ENCODE measurements at regions not wholly inside any gene's neighbourhood (a gene's known extent, or its start where the extent isn't known, plus 50 kb on each side); places are given as distances from the start of the nearest gene placed in this dataset.
"Not testable (repeated sequence)": the region's sequence is repeated elsewhere in the genome, so short reads cannot be mapped to it uniquely, and the experiment has no call there.

DNA sequence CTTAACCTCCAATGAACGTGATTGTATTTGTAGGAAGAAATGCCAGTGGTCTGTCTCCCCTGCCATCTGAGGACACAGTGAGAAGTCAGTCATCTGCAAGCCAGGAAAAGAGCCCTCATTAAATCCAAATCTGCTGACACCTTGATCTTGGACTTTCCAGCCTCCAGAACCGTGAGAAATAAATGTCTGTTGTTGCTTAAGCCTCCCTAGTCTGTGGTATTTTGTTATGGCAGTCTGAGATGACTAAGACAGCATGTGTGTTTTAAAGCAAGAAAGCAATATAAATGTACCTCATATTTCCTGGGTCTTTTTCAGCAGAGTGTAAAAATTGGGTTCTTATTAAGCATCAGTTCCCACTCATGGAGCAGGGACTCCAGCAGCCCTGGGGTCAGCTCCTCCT lies 177.9 kb upstream of the NLRP1 start:
- Histone ChIP-seq H3K27me3 (peaks cover 0 to 30% of the 10 kb centered on the region in 2 donors), H3K27ac (no peak overlapping the region), H3K4me1 (peaks cover 0 to 7% (median 3%) of the 10 kb centered on the region in 4 donors), H3K9me3 (no peaks in the 10 kb centered on the region), H3K4me3 (no peak overlapping the region), H3K36me3 (no peaks in the 10 kb centered on the region)
- TF ChIP-seq, protein P1, sequence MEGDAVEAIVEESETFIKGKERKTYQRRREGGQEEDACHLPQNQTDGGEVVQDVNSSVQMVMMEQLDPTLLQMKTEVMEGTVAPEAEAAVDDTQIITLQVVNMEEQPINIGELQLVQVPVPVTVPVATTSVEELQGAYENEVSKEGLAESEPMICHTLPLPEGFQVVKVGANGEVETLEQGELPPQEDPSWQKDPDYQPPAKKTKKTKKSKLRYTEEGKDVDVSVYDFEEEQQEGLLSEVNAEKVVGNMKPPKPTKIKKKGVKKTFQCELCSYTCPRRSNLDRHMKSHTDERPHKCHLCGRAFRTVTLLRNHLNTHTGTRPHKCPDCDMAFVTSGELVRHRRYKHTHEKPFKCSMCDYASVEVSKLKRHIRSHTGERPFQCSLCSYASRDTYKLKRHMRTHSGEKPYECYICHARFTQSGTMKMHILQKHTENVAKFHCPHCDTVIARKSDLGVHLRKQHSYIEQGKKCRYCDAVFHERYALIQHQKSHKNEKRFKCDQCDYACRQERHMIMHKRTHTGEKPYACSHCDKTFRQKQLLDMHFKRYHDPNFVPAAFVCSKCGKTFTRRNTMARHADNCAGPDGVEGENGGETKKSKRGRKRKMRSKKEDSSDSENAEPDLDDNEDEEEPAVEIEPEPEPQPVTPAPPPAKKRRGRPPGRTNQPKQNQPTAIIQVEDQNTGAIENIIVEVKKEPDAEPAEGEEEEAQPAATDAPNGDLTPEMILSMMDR (IDR thresholded peaks at IDR 0.05): no peak
- intact Hi-C loops (cut with DNase I; ENCODE audit: low total_unique reads): no loop called here
- no peak for DNase-seq

DNA sequence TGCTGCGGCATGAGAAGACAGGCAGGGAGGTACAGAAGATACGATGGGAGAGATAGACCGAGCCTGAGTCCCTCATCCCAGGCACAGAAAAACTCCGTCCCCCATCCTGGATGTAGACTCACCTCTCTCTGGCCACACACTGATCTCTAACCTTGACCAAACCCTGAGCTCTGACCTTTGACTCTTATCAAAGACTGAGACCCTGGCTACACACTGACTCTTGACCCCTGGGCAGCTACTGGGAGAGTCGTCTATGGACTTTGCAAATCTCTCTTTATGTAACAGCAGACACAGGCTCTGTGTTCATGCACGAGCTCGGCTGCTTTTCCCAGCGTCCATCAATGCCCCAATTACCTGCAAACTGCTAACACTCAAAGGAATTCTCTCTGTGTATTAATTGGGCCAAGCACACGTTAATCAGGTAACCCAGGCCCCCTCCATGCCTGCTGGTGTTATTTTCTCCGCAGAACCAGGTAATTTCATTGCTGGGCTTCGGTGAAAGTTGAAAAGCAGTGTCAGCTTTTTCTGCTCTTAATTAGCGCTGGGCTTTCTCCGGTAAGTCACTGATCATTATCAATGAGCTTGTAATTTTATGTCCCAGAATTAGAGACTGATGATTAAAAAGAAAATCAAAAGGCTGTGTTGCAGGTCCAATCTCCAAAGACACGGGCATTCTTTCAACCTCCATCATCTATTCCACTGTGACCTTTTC lies 179.4 kb upstream of the NLRP1 start:
- no peak overlapping the region for H3K4me3 ChIP-seq
- peaks cover 0 to 40% of the 10 kb centered on the region in 2 donors for H3K27me3 ChIP-seq
- no peaks in the 10 kb centered on the region for H3K4me1 ChIP-seq
- no peaks in the 10 kb centered on the region for H3K36me3 ChIP-seq
- H3K9me3 ChIP-seq: no peaks in the 10 kb centered on the region
- TF ChIP-seq, protein P1 (IDR thresholded peaks at IDR 0.05): no peak
- DNase-seq: peak in 1 of 2 donors; percentile 9
- H3K27ac ChIP-seq: no peak overlapping the region
- intact Hi-C loops (cut with DNase I; ENCODE audit: low total_unique reads): no loop called here

DNA sequence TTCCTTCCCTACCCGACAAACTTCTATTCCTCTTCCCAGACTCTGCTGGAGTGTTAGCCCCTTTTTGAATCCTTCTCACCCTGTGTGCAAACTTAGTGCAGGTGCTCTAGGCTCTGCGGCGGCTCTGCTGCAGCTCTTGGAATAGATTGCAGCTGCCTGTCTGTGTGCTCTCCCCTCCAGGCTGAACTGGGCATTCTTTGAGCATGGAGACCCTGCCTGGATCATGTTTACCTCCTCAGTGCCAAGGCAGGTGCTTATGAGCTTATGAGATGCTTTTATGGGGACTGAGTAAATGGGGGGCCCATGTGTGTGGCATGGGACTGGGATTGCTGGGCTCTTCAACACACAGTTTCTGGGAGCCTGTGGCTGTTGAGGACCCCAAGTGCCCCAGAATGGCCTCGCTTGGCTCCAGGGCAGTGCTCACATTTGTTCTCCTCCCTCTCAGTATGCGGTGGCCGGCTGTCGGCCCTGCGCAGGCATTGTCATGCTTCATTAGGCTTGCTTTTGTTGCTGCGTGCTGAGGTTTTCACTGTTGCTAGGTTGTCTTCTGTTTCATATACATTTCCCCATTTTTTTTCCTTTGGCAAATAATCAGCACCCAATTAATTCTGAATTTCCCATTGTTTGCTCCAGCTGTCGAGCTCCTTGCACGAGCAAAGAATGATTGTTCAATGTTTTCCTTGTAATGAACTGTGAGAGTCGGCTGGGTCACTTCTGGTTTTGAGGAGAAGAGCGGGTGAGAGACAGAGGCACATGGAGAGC lies 185.5 kb upstream of the NLRP1 start:
- H3K4me1 ChIP-seq: peaks cover 0 to 10% (median 0%) of the 10 kb centered on the region in 4 donors
- H3K36me3 ChIP-seq: no peaks in the 10 kb centered on the region
- peaks cover 0 to 31% of the 10 kb centered on the region in 2 donors for H3K27me3 ChIP-seq
- H3K27ac ChIP-seq: no peak overlapping the region
- DNase-seq: no peak
- intact Hi-C loops (cut with DNase I; ENCODE audit: low total_unique reads): no loop called here
- H3K9me3 ChIP-seq: no peaks in the 10 kb centered on the region
- TF ChIP-seq, protein P1 (IDR thresholded peaks at IDR 0.05): no peak
- H3K4me3 ChIP-seq: no peak overlapping the region

DNA sequence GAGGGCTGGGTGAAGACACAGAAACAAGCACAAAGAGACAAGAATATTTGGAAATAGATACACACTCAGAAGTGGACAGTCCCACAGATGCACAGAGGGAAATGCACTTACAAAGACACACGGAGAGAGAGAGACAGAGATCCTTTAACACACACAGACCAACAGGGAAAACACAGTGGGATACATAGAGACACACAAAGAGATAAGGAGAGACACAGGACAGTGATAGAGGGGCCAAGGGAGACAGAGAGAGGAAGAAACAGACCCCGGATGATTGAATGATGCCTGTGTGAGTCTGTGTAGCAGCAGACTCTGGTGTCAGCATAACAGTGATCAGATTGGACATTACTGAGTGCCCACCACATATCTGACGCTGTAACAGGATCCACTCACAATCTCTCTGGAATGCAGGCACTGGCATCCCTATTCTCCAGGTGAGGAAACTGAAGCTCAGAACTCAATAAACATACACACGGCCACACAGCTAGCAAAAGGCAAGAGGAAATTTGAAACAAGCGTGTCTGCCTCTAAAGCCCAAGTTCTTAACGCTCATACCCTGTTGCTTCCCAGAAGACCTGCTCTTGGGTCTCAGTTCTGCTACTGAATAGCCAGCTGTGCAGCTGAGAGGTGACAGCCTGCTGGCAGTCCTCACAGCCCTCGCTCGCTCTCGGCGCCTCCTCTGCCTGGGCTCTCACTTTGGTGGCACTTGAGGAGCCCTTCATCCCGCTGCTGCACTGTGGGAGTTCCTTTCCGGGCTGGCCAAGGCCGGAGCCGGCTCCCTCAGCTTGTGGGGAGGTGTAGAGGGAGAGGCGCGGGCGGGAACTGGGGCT lies 186.3 kb upstream of the NLRP1 start:
- H3K4me1 ChIP-seq: peaks cover 0 to 12% (median under 1%) of the 10 kb centered on the region in 4 donors
- no peak overlapping the region for H3K27ac ChIP-seq
- DNase-seq: no peak
- H3K9me3 ChIP-seq: no peaks in the 10 kb centered on the region
- H3K27me3 ChIP-seq: peaks cover 0 to 24% of the 10 kb centered on the region in 2 donors
- TF ChIP-seq, protein P1 (IDR thresholded peaks at IDR 0.05): no peak
- H3K4me3 ChIP-seq: peak overlapping the region; percentile 26 to 41
- intact Hi-C loops (cut with DNase I; ENCODE audit: low total_unique reads): no loop called here
- no peaks in the 10 kb centered on the region for H3K36me3 ChIP-seq

DNA sequence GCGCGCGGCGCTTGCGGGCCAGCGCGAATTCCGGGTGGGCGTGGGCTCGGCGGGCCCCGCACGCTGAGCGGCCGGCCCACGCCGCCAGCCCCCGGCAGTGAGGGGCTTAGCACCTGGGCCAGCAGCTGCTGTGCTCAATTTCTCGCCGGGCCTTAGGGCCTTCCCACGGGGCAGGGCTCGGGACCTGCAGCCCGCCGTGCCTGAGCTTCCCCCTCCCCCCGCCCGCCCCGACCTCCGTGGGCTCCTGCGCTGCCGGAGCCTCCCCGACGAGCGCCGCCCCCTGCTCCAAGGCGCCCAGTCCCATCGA lies 186.9 kb upstream of the NLRP1 start:
- H3K27ac ChIP-seq; intact Hi-C loops (cut with DNase I; ENCODE audit: low total_unique reads); H3K9me3 ChIP-seq; DNase-seq; H3K36me3 ChIP-seq: not testable (repeated sequence)
- Histone ChIP-seq H3K4me3 (peak overlapping the region; percentile 26 to 41), H3K4me1 (peaks cover 0 to 17% (median 5%) of the 10 kb centered on the region in 4 donors), H3K27me3 (peaks cover 0 to 20% of the 10 kb centered on the region in 2 donors)

DNA sequence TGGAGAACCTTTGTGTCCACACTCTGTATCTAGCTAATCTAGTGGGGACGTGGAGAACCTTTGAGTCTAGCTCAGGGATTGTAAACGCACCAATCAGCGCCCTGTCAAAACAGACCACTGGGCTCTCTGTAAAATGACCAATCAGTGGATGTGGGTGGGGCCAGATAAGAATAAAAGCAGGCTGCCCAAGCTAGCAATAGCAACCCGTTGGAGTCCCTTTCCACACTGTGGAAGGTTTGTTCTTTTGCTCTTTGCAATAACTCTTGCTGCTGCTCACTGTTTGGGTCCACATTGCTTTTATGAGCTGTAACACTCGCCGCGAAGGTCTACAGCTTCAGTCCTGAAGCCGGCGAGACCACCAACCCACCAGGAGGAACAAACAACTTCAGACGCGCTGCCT lies 187.7 kb upstream of the NLRP1 start:
- peaks cover 0 to 14% of the 10 kb centered on the region in 2 donors for H3K27me3 ChIP-seq
- peaks cover 0 to 25% (median 10%) of the 10 kb centered on the region in 4 donors for H3K4me1 ChIP-seq
- DNase-seq; H3K9me3 ChIP-seq; H3K36me3 ChIP-seq; H3K4me3 ChIP-seq; intact Hi-C loops (cut with DNase I; ENCODE audit: low total_unique reads); H3K27ac ChIP-seq: not testable (repeated sequence)
